GM12878 (cell line): ENCODE measurements at regions not wholly inside any gene's neighbourhood (a gene's known extent, or its start where the extent isn't known, plus 50 kb on each side); places are given as distances from the start of the nearest gene placed in this dataset.

Source experiments
- ATAC-seq: fragments of 200-7000 bp; cut with Tn5 transposase; 3 replicates; pipeline ENCODE4 v1.9.1; 2020; ENCODE audit warnings: mild to moderate bottlenecking, moderate library complexity
- BruUV-seq: library from RNA; stranded (reverse); fragments of 400-500 nt; replicated peaks from 2 replicates; lab custom pipeline; 2021; lab: Mats Ljungman, UMichigan
- CTCF ChIA-PET: fragments of 300-600 bp; sonication (Branson Sonifier 250); formaldehyde crosslinking; extraction: SDS; loops from one replicate; lab custom pipeline; 2021; ENCODE audit warnings: inconsistent platforms; lab: Yijun Ruan, JAX
- POLR2A ChIA-PET: fragments of 350-600 bp; formaldehyde crosslinking; extraction: SDS; loops from one replicate; lab custom pipeline; 2021; ENCODE audit warnings: inconsistent platforms; lab: Charles Lee
- RAD21 ChIA-PET: fragments of 300-600 bp; sonication (Branson Sonifier 250); formaldehyde crosslinking; loops from one replicate; lab custom pipeline; 2023; ENCODE audit warnings: antibody characterized with exemption; ENCODE audit not compliant: unreplicated experiment; lab: Charles Lee
- SMC1A ChIA-PET: fragments of 300-600 bp; sonication (Branson Sonifier 250); formaldehyde crosslinking; loops from one replicate; lab custom pipeline; 2023; ENCODE audit not compliant: unreplicated experiment, uncharacterized antibody; lab: Charles Lee
- DNase-seq: peaks from one replicate; pipeline ENCODE4 v3.0.0-alpha.2; 2011; ENCODE audit warnings: low read depth, low spot score
- FAIRE-seq: peaks from 3 replicates; lab custom pipeline; 2011; peaks lifted over from hg19 to GRCh38; lab: Jason Lieb, UNC
- H2AFZ ChIP-seq: 2 replicates; pipeline ENCODE4 v1.6.0; 2011; ENCODE audit warnings: low read depth, low read length, control low read depth; ENCODE audit not compliant: control insufficient read depth
- H3K27ac ChIP-seq: 2 replicates; pipeline ENCODE4 v1.5.1; 2011; ENCODE audit warnings: control low read depth; ENCODE audit not compliant: control insufficient read depth, insufficient read depth
- H3K27me3 ChIP-seq, 2 experiments: replicated peaks in 1 of 2; 2 replicates each; pipeline versions ENCODE4 v1.6.0 to v1.6.1; 2011; ENCODE audit warnings: low read length in 1 of 2; ENCODE audit not compliant: control insufficient read depth in 2 of 2, insufficient read depth in 2 of 2
- H3K36me3 ChIP-seq, 2 experiments: 2 replicates each; pipeline ENCODE4 v1.5.1; 2011; ENCODE audit warnings: low read length in 1 of 2; ENCODE audit not compliant: control insufficient read depth in 2 of 2, insufficient read depth in 2 of 2
- H3K4me1 ChIP-seq: 2 replicates; pipeline ENCODE4 v1.6.1; 2011; ENCODE audit warnings: mild to moderate bottlenecking, low read length, moderate library complexity, mixed read lengths; ENCODE audit not compliant: control insufficient read depth, insufficient read depth
- H3K4me2 ChIP-seq: 2 replicates; pipeline ENCODE4 v1.6.0; 2011; ENCODE audit warnings: control low read depth; ENCODE audit not compliant: control insufficient read depth, insufficient read depth
- H3K4me3 ChIP-seq: fragments of 200-600 bp; sonication (generic); 2 replicates; pipeline ENCODE4 v1.5.1; 2016
- H3K79me2 ChIP-seq: 2 replicates; pipeline ENCODE4 v1.6.0; 2011; ENCODE audit warnings: low read length; ENCODE audit not compliant: control insufficient read depth, insufficient read depth
- H3K9ac ChIP-seq: 2 replicates; pipeline ENCODE4 v1.8.0; 2011; ENCODE audit warnings: low read length, control low read depth, mixed read lengths; ENCODE audit not compliant: control insufficient read depth, insufficient read depth
- H3K9me3 ChIP-seq: replicated peaks from 3 replicates; pipeline ENCODE4 v1.5.1; 2011; ENCODE audit warnings: mild to moderate bottlenecking, low read length; ENCODE audit not compliant: control insufficient read depth, insufficient read depth
- H4K20me1 ChIP-seq: 2 replicates; pipeline ENCODE4 v1.6.0; 2011; ENCODE audit not compliant: control insufficient read depth, insufficient read depth
- E2F4 ChIP-seq: IDR thresholded peaks from 2 replicates; pipeline ENCODE4 v1.6.1; 2012; ENCODE audit warnings: low read depth, low read length, improper control_type of control experiment
- E4F1 ChIP-seq: fragments of 450-650 bp; IDR thresholded peaks from 2 replicates; pipeline ENCODE4 v1.6.1; 2018; ENCODE audit warnings: borderline replicate concordance, mild to moderate bottlenecking; ENCODE audit not compliant: partially characterized antibody
- FOS ChIP-seq: IDR thresholded peaks from 3 replicates; pipeline ENCODE4 v1.6.1; 2011; ENCODE audit warnings: borderline replicate concordance; ENCODE audit not compliant: insufficient read length; ENCODE audit errors: extremely low read depth
- FOXM1 ChIP-seq: IDR thresholded peaks from 2 replicates; pipeline ENCODE4 v1.6.1; 2012; ENCODE audit warnings: low read depth, mild to moderate bottlenecking, inconsistent platforms, low read length, moderate library complexity
- GATAD2B ChIP-seq: fragments of 450-650 bp; conservative IDR thresholded peaks from 2 replicates; pipeline ENCODE4 v1.6.1; 2017; ENCODE audit warnings: low read depth, mild to moderate bottlenecking, moderate library complexity
- PAX8 ChIP-seq: fragments of 450-650 bp; IDR thresholded peaks from 2 replicates; pipeline ENCODE4 v1.6.1; 2017; ENCODE audit warnings: mild to moderate bottlenecking, moderate library complexity
- RAD21 ChIP-seq: IDR thresholded peaks from 2 replicates; pipeline ENCODE4 v1.6.1; 2011; ENCODE audit warnings: mild to moderate bottlenecking, low read depth, low read length, moderate library complexity; ENCODE audit not compliant: insufficient read depth
- SPI1 ChIP-seq: IDR thresholded peaks from 2 replicates; pipeline ENCODE4 v1.6.1; 2011; ENCODE audit warnings: low read depth, mild to moderate bottlenecking, low read length, moderate library complexity, borderline replicate concordance; ENCODE audit not compliant: insufficient read depth
- ZBED1 ChIP-seq: IDR thresholded peaks from 2 replicates; pipeline ENCODE4 v1.6.1; 2016; ENCODE audit warnings: borderline replicate concordance
- WGBS: methylation state at CpG from one replicate; pipeline ENCODE4 v1.1.6; 2016; ENCODE audit warnings: low lambda C conversion rate; ENCODE audit not compliant: insufficient replicate concordance, insufficient coverage; ENCODE audit errors: missing lambda C conversion rate; 5-methylcytosine and 5-hydroxymethylcytosine counted together
- in situ Hi-C: fragments of 300-500 bp; cut with MboI; formaldehyde crosslinking; loops from 9 replicates; pipeline ENCODE4 v1.14.3; 2018; ENCODE audit warnings: mixed read lengths
- intact Hi-C: fragments of 100-400 bp; cut with micrococcal nuclease; formaldehyde crosslinking; loops from one replicate; pipeline ENCODE4 v1.14.2; 2022; ENCODE audit not compliant: unreplicated experiment
- TF ChIP-seq, protein P1 (sequence below), 3 experiments: IDR thresholded peaks in 2 of 3; conservative IDR thresholded peaks in 1 of 3; 2 replicates each; pipeline ENCODE4 v1.5.1; 2011; ENCODE audit warnings: low read depth in 3 of 3, low read length in 3 of 3, mild to moderate bottlenecking in 3 of 3, control low read depth in 2 of 3, moderate library complexity in 2 of 3, inconsistent platforms in 1 of 3, mixed read lengths in 1 of 3; ENCODE audit not compliant: control insufficient read depth in 2 of 3, insufficient read depth in 1 of 3; ENCODE audit errors: extremely low read depth in 1 of 3

GRCh38 chr21:35652872-35653271, 407.5 kb downstream of the SETD4 start:
- Histone ChIP-seq H3K4me2 (no peak overlapping the region), H3K4me1 (no peaks in the 10 kb centered on the region), H3K9me3 (no peaks in the 10 kb centered on the region), H3K27me3 (no peaks in the 10 kb centered on the region; a peak in 1 of 4 replicates), H3K9ac (no peak overlapping the region), H4K20me1 (no peaks in the 10 kb centered on the region), H3K4me3 (no peak overlapping the region), H3K27ac (no peak overlapping the region), H2AFZ (no peak overlapping the region), H3K79me2 (no peaks in the 10 kb centered on the region), H3K36me3 (no peaks in the 10 kb centered on the region)
- ChIA-PET POLR2A (no interaction called here), CTCF (no interaction called here), SMC1A (no interaction called here), RAD21 (no interaction called here)
- FAIRE-seq (no peak), DNase-seq (no peak), ATAC-seq (no peak)
- intact Hi-C loops = no loop called here
- in situ Hi-C loops = no loop called here
- TF ChIP-seq, protein P1, sequence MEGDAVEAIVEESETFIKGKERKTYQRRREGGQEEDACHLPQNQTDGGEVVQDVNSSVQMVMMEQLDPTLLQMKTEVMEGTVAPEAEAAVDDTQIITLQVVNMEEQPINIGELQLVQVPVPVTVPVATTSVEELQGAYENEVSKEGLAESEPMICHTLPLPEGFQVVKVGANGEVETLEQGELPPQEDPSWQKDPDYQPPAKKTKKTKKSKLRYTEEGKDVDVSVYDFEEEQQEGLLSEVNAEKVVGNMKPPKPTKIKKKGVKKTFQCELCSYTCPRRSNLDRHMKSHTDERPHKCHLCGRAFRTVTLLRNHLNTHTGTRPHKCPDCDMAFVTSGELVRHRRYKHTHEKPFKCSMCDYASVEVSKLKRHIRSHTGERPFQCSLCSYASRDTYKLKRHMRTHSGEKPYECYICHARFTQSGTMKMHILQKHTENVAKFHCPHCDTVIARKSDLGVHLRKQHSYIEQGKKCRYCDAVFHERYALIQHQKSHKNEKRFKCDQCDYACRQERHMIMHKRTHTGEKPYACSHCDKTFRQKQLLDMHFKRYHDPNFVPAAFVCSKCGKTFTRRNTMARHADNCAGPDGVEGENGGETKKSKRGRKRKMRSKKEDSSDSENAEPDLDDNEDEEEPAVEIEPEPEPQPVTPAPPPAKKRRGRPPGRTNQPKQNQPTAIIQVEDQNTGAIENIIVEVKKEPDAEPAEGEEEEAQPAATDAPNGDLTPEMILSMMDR (IDR thresholded peaks at IDR 0.05 in 2 of 3, conservative IDR thresholded peaks at IDR 0.05 in 1 of 3; ENCODE audit: control insufficient read depth in 2 of 3, extremely low read depth in 1 of 3, insufficient read depth in 1 of 3, low read depth in 3 of 3, low read length in 3 of 3) = 0 out of 6 replicates have a peak, but pooled peaks of 1 of the 3 experiments have one; percentile 4
- TF ChIP-seq RAD21 (0 out of 2 replicates have a peak, but pooled peaks have one; percentile 2), FOXM1 (no peak)
- 4% methylated on average over 2 of the region's 2 CpGs for WGBS
- no TSS peak for BruUV-seq

- FAIRE-seq = no peak
- H3K36me3 ChIP-seq = no peaks in the 10 kb centered on the region
- H2AFZ ChIP-seq = no peak overlapping the region
- POLR2A ChIA-PET = no interaction called here
- H3K9ac ChIP-seq = no peak overlapping the region
- CTCF ChIA-PET = interaction anchor here (0.6 kb wide), 1 partner anchor 59 kb away, joined by 3 read pairs; no protein-coding TSS in a partner anchor
- no peaks in the 10 kb centered on the region for H4K20me1 ChIP-seq
- H3K9me3 ChIP-seq = no peaks in the 10 kb centered on the region
- no peaks in the 10 kb centered on the region; a peak in 1 of 4 replicates for H3K27me3 ChIP-seq
- intact Hi-C loops (no loop called here), in situ Hi-C loops (no loop called here)
- SMC1A ChIA-PET = no interaction called here
- no peak overlapping the region for H3K4me3 ChIP-seq
- no peak for DNase-seq
- H3K4me2 ChIP-seq = no peak overlapping the region
- no peak overlapping the region for H3K27ac ChIP-seq
- no TSS peak for BruUV-seq
- RAD21 ChIA-PET = no interaction called here
- no peaks in the 10 kb centered on the region for H3K4me1 ChIP-seq
- no peaks in the 10 kb centered on the region for H3K79me2 ChIP-seq
- 0% methylated on average over 2 of the region's 2 CpGs for WGBS
- ATAC-seq = no peak
- no peak for TF ChIP-seq FOS
- TF ChIP-seq ZBED1 = no peak
- TF ChIP-seq PAX8 = no peak
- TF ChIP-seq GATAD2B = no peak
- TF ChIP-seq E4F1 = no peak
- no peak for TF ChIP-seq E2F4
- TF ChIP-seq SPI1 = no peak
Measured at GRCh38 chr21:35652196-35652595, 408.1 kb downstream of the SETD4 start.
